ENCODE measurements at regions not wholly inside any gene's neighbourhood (a gene's known extent, or its start where the extent isn't known, plus 50 kb on each side); places are given as distances from the start of the nearest gene placed in this dataset.

GRCh38 chr5:88389338-88390095 lies 120.9 kb upstream of the TMEM161B start (continued):
- no peak for TF ChIP-seq POU5F1 (IDR thresholded peaks at IDR 0.05; ENCODE audit: low read depth, low read length)
